ENCODE measurements at regions not wholly inside any gene's neighbourhood (a gene's known extent, or its start where the extent isn't known, plus 50 kb on each side); places are given as distances from the start of the nearest gene placed in this dataset.

- Mint-ChIP-seq H3K27ac (no peak overlapping the region), H3K4me3 (no peak overlapping the region), H3K27me3 (ENCODE audit: low read depth) (no peaks in the 10 kb centered on the region), H3K4me1 (peaks cover 4% of the 10 kb centered on the region), H3K36me3 (no peaks in the 10 kb centered on the region), H3K9me3 (peaks cover 3% of the 10 kb centered on the region; the same call in 1 of the 2 replicates)
- ChIA-PET POLR2A (no interaction called here), CTCF (no interaction called here)
- ATAC-seq: no peak
- no peak for TF ChIP-seq TEAD4 (CRISPR knock-in tag; IDR thresholded peaks at IDR 0.05)
- TF ChIP-seq ERG (CRISPR knock-in tag; IDR thresholded peaks at IDR 0.05): no peak
- no peak for TF ChIP-seq CREM (CRISPR knock-in tag; IDR thresholded peaks at IDR 0.05)
- no peak for TF ChIP-seq STAT6 (CRISPR knock-in tag; conservative IDR thresholded peaks at IDR 0.05; ENCODE audit: low read depth)
- TF ChIP-seq IRF1 (CRISPR knock-in tag; IDR thresholded peaks at IDR 0.05): no peak
- no peak for TF ChIP-seq ZBTB21 (CRISPR knock-in tag; IDR thresholded peaks at IDR 0.05; ENCODE audit: borderline replicate concordance)
- no peak for TF ChIP-seq ZNF281 (CRISPR knock-in tag; IDR thresholded peaks at IDR 0.05)
- no peak for TF ChIP-seq GTF2I (CRISPR knock-in tag; conservative IDR thresholded peaks at IDR 0.05)
- no peak for TF ChIP-seq ATF6 (CRISPR knock-in tag; IDR thresholded peaks at IDR 0.05)
- TF ChIP-seq USF1 (CRISPR knock-in tag; IDR thresholded peaks at IDR 0.05): no peak
- TF ChIP-seq NR2C2 (CRISPR knock-in tag; IDR thresholded peaks at IDR 0.05): no peak
- TF ChIP-seq E2F1 (CRISPR knock-in tag; IDR thresholded peaks at IDR 0.05): no peak
- no peak for DNase-seq (ENCODE audit: low spot score)
These were observed 136.4 kb downstream of the LNPK start for GRCh38 chr2:175865716-175866115.

- DNase-seq (ENCODE audit: low spot score) (peak; percentile 18), ATAC-seq (peak; percentile 64)
- peak; percentile 48; the same call in 1 of the 2 replicates for TF ChIP-seq USF1 (CRISPR knock-in tag; IDR thresholded peaks at IDR 0.05)
- no peak for TF ChIP-seq NFE2L1 (CRISPR knock-in tag; IDR thresholded peaks at IDR 0.05)
- peak; percentile 22; the same call in 1 of the 2 replicates for TF ChIP-seq USF2 (CRISPR knock-in tag; IDR thresholded peaks at IDR 0.05)
- Mint-ChIP-seq H3K4me3 (no peak overlapping the region), H3K4me1 (peaks cover 4% of the 10 kb centered on the region), H3K9me3 (peaks cover 6% of the 10 kb centered on the region; the same call in 1 of the 2 replicates), H3K27ac (no peak overlapping the region), H3K36me3 (no peaks in the 10 kb centered on the region), H3K27me3 (ENCODE audit: low read depth) (no peaks in the 10 kb centered on the region)
- ChIA-PET CTCF (interaction anchor here (0.5 to 1.8 kb wide), 5 partner anchors 14 to 1872 kb away, joined by 3 to 4 read pairs (median 3); no protein-coding TSS in a partner anchor), POLR2A (no interaction called here)
These were observed 137.8 kb downstream of the LNPK start for GRCh38 chr2:175864137-175864850.
